G401.6 (cell line): ENCODE measurements at regions not wholly inside any gene's neighbourhood (a gene's known extent, or its start where the extent isn't known, plus 50 kb on each side); places are given as distances from the start of the nearest gene placed in this dataset.
"Not testable (repeated sequence)": the region's sequence is repeated elsewhere in the genome, so short reads cannot be mapped to it uniquely, and the experiment has no call there.

Experiments used
- FAIRE-seq: peaks from 2 replicates; lab custom pipeline; 2012; peaks lifted over from hg19 to GRCh38; lab: Jason Lieb, UNC

DNA sequence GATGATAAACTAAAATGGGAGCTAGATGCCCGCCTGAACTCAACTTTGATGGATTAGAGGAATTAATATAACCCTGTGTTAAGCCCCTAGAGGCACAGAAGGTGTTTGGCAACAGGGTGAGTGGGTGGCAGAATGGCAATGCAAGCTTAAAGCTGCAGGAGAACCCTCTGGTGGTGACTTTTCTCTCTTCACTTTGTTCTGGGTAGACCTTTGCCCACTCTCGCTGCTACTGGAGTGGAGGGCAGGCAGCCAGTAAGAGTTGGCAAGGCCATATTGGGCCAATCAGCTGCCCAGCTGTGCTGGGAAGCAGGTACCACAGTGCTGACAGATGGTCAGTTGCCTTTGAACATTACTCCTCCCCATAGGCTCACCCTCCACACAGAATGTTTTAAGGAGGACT lies 468.2 kb downstream of the MMUT start:
- FAIRE-seq = no peak

DNA sequence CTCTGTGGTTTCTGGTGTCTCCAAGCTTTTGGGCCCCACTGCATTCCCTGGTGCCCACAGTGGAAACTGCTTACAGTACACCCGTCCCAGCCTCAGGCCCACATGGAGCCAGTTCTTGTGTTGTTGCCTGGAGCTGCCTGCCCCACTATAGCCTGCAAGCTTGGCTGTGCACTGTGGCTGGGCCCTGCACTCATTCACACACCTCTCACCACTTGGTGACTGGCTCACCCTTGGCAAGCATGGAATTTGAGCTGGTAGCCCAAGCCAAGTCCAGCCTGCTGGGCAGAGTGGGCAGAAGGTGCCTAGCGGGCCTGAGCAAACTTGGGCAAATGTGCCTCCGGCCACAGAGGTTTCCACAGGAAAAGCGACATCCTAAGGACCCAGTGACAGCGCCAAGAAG lies 472.3 kb downstream of the MMUT start:
- FAIRE-seq = no peak

DNA sequence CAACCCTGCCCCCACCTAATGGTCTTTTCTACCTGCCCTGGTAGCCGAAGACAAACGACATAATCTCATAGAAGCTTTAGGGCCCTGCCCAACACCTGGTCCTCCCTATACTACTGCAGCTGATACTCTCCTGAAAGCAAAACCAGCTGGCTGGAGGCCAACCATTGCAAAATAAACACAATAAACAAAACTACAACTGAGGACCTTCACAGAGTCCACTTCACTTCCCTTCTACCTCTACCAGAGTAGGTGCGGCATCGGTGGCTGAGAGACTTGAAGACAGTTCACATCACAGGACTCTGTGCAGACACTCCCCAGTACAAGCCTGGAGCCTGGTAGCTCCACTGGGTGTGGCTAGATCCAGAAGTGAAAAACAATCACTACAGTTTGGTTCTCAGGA lies 476.2 kb downstream of the MMUT start:
- no peak for FAIRE-seq

DNA sequence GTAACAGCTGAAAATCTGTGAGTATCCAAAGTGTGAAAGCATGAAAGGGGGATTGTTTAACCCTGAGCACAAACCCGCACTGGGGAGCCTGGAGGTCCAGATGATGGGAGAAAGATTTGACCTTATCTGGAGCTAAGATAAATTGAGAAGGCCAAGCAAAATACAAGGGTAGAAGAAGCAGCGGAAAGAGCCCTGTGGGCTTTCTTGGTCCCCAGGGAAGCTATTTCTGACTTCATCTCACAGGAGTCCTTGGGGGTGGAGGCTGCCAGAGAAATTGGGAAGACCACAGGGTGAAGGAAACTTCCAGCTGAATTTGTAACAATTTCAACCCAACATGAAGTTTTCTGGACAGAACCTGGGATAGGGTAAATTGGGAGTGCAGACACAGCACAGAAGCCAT lies 476.9 kb downstream of the MMUT start:
- no peak for FAIRE-seq

DNA sequence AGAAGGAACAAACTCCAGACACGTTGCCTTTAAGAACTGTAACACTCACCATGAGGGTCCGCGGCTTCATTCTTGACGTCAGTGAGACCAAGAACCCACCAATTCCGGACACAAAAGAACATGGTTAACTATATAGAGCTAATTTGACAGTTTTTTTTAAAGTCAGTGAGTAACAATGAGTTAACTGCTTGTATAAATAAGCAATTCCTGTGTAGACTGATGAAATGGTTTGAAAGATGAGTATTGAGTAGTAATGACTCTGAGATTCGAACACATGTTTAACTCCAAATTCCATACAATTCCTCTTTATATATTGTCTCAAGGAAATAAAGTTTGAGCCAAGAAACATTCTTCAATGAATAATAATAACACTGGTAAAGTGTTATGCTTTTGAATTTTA lies 478.0 kb downstream of the MMUT start:
- no peak for FAIRE-seq

DNA sequence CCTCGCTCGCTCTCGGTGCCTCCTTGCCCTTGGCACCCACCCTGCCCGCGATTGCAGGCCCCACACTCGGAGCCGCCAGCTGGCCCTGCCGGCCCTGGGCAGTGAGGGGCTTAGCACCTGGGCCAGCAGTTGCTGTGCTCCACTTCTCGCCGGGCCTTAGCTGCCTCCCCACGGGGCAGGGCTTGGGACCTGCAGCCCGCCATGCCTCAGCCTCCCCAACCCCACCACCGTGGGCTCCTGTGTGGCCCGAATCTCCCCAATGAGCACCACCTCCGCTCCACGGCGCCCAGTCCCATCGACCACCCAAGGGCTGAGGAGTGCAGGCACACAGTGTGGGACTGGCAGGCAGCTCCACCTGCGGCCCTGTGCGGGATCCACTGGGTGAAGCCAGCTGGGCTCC lies 479.1 kb downstream of the MMUT start:
- not testable (repeated sequence) for FAIRE-seq

DNA sequence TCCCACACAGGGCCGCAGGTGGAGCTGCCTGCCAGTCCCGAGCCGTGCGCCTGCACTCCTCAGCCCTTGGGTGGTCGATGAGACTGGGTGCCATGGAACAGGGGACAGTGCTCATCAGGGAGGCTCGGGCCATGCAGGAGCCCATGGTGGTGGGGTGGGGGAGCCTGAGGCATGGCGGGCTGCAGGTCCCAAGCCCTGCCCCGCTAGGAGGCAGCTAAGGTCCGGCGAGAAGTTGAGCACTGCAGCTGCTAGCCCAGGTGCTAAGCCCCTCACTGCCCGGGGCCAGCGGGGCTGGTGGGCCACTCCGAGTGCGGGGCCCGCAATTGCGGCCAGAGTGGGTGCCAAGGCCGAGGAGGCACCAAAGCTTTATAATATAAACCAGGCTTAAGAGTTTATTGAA lies 479.7 kb downstream of the MMUT start:
- no peak for FAIRE-seq

DNA sequence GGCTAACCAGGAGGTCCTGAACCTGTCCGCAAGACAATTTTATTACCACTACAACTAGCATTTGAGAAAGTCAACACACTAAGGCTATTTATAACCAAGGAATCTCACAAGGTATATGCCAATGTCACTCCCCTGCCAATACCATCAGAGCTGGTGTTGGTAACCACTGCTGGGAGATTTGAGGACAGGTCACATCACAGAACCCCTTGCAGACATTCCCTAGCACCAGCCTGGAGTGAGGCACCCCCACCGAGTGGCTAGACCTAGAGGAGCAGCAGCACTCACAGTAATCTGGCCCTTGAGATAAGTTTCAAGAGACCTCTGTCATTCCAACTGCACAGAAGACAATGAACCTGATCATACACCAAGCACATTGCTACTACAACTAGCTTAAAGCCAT lies 483.2 kb downstream of the MMUT start:
- no peak for FAIRE-seq

DNA sequence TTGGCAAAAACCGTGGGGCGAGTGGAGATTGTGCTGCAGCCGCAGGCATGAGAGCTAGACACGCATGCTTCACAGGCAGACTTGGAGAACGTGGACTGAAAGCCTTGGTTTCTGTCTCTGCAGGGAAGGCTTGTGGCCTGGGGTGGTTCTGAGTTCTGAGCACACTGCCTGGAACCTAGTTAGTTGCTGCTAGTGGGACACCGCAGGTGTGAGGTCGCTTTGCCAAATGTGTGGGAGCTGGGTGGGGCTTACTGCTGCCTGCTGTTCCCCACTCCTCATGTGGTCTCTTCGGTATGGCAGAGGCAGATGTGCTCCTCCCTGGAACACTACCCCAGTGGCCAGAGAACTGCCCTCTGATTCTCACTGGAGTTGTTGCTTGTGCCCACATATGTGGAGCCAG lies 484.0 kb downstream of the MMUT start:
- no peak for FAIRE-seq

DNA sequence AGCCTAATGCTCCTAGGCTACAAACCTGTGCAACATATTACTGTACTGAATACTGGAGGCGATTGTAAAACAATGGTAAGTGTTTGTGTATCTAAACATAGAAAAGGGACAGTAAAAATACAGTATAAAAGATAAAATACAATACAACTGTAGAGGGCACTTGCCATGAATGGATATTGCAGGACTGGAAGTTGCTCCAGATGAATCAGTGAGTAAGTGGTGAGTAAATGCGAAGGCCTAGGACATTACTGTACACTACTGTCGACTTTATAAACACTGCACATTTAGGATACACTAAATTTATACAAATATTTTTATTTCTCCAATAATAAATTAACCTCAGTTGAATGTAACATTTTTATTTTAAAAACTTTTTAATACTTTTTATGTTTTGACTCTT lies 485.0 kb downstream of the MMUT start:
- FAIRE-seq = no peak

DNA sequence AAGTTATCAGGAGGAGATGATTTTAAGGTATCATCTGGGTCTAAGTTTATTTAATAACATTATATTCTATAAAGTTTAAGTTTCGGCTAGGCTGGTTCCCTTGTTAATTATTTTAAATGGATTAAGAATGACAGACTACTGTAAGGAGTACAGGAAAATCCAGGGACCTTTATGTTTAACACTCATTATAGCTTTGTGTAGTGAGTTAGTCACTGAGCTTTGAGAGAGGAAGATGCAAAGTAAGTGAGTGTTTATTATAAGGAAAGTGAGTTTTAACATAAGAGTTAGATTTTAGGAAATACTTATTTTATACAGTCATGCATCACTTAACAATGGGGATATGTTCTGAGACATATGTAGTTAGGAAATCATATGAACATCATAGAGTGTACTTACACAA lies 485.5 kb downstream of the MMUT start:
- FAIRE-seq = no peak

DNA sequence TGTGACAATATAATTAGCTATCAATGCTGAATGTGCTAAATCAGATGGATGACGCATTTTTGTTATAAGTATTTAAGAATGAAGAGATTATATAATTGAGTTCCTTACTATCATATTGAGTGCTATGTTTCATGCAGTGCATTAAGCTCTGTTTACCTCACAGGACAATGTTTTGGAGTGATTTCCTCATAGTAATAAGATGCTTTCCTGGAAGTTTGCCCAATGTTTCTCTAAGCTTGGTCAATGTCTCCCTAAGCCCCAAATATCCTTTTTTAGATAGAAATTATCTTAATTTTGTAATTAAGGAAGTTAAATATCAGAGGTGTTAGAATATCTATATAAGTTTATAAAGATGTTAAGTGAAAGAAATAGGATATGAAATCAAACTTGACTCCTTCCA lies 489.6 kb downstream of the MMUT start:
- no peak for FAIRE-seq

DNA sequence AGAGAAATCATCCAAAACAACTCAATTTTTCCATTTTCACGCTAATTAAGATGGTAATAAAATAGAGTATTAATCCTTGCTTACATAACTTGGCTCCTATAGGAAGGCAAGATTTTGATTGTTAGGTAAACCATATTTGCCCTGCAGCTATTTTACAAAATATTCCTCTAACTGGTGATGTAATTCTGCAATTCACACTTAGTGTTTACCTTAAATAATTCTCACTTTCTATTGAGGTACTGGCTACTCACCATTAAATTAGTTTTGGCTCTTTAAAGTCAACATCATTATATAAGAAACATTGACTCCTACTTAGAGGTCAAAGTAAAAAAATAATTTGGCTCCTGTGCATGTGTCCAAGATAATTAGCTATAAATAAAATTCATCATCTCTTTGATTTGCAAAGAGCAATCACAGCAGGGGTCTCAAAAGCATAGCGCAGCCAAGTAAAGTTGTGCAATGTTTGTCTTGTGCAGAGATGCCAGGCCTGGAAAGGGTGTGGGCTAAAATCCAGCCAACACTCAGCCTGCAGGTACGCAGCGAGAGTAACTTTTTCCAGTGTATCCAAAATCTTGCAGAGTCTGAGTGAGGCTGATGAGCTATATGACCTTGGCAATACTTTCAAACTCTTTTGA lies 501.2 kb downstream of the MMUT start:
- no peak for FAIRE-seq

DNA sequence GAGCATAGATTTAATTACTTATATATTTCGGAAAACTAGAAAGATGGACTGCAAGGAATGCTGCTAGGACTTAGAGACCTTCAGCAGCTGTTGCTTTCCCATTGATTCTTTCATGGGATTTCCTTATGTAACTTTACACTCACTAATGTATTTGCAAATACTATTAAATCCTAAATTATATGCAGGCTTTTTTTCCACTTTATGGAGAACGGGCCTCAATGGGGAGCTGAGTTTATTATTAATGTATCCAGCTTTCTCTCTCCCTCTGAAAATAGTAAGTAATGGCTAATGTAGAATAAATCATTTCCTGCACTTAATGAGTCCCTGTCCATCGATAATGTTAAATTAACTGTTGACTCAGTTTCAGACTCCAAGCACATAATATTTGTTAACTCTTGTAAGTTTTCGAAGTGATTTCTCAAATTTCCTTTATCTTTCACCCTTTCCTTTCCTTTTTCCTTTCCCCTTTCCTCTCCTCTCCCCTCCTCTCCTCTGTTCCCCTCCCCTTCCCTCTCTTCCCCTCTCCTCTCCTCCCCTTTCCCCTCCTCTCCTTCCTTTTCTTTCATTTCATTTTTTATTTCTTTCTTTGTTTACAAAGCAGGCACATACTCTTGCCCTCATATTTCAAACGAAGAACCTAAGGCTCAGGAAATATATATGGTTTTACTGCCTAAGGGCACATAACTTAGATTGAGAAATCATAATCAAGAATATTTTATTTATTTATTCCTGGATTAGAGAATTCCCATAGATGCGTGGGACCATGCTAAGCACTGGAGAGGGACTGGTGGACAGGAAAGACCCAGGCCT lies 503.6 kb downstream of the MMUT start:
- no peak for FAIRE-seq

DNA sequence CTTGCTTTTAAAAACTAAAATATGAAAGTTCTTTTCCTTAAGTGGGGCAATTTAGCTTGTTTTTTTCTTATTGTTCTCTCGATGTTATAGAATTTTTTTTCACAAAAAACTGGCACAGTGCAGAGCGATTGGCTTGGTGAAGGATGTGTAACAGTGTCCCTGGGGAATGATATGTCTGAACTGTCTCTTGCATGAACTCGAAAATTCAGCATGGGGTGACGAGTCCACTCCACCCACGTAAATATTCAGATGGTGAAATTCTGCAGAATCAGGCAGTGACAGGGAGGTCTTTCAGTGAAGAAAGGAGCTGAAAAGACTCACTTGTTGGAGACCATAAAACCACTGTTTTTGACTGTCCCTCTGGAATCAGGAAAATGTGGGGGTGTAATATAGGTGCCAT lies 505.3 kb downstream of the MMUT start:
- no peak for FAIRE-seq

DNA sequence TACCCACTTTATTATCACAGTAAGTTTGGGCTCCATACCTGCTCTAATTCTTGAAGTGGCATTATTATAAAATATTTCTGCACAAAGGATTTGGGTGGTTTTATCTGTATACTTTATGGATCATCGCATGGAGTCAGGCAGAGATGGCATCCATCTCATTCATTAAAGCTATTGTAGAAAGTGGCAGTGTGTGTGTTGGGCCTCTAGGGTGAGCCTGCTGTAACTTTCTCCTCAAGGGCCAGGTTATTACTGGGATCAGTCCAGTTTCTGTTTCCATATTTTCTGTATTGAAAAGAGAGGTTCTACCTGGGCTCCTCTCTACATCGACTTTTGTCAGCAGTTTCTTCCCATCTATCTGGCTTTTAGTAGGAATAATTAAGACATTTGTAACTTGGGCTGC lies 511.1 kb downstream of the MMUT start:
- no peak for FAIRE-seq

DNA sequence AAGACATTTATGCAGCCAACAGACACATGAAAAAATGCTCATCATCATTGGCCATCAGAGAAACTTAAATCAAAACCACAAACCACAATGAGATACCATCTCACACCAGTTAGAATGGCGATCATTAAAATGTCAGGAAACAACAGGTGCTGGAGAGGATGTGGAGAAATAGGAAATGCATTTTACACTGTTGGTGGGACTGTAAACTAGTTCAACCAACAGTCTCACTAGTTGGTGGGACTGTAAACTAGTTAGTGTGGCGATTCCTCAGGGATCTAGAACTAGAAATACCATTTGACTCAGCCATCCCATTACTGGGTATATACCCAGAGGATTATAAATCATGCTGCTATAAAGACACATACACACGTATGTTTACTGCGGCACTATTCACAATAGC lies 518.8 kb downstream of the MMUT start:
- FAIRE-seq = not testable (repeated sequence)

DNA sequence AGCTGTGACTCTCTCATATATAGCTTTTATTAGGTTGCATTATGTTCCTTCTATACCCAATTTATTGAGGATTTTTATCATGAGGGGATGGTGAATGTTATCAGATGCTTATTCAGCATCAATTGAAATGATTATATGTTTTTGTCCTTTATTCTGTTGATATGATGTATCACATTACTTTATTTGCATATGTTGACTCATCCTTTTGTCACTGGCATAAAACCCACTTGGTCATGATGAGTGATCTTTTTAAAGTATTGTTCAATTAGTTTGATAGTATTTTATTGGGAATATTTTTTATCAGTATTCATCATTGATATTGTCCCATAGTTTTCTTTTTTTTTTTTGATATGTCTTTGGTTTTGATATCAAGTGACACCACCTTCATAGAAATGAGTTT lies 529.9 kb downstream of the MMUT start:
- FAIRE-seq = no peak

DNA sequence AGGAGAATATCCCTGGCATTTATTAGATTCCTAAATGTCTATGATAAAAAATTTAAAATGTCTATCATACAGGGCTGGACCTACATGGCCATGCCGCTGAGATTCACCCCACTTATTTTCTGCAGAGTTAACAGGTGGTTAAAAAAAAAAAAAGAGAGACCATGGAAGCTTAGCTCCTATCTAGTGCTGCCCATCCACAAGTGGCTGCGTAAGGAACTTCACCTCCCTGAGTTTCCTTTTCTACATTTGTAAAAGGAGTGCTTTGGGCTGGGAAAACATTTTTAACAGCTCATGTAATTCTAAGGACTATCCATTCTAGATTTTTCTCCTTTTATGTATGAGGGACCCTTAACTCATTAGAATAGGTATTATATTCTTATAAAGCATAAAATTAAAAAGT lies 534.1 kb downstream of the MMUT start:
- FAIRE-seq = no peak

DNA sequence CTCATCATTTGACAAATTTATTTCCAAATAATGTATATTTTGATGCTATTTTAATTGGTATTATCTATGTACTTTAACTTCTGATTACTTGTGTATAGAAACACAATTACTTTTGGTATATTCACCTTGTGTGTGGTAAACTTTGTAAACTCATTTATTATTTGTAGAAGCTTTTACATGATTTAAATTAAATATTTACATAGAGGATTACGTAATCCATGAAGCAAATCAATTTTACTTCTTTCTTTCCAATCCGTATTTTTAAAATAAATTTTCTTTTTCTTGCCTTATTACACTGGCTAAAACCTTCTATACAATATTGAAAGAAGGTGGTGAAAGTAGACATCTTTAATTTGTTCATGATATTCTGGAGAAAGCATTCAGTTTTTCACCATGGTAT lies 540.2 kb downstream of the MMUT start:
- no peak for FAIRE-seq

DNA sequence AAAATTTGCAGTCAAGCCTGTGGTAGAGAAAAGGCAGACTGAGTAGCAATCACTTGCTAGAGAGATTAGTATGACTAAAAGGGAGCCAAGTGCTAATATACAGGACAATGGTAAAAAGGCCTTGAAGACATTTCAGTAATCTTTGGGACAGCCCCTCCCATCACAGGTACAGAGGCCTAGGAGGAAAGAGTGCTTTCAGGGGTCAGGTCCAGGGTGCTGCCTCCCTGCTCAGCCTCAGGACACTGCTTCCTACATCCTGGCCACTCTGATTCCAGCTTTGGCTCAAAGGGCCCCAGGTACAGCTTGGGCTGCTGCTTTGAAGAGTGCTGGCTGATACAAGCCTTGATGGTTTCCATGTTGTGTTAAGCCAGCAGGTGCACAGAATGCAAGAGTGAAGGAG lies 543.5 kb downstream of the MMUT start:
- FAIRE-seq = no peak

DNA sequence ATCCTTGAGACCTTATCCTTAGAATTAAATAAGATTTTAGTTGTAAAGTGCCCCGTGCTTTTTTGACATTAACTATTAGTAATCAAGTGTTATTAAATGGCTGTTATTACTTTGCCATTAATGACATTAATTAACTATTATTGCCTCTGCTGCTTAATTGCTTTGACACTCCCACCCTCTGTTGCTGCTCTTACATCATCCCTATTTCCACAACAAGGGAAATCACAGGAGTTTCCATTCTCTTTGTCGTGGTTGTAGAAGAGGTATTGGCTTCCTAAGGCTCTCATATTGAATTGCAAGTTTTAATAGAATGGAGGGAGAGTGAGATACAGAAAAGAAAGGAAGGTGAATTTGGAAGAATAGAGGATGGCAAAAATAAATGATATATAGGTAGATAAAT lies 545.8 kb downstream of the MMUT start:
- FAIRE-seq = no peak

DNA sequence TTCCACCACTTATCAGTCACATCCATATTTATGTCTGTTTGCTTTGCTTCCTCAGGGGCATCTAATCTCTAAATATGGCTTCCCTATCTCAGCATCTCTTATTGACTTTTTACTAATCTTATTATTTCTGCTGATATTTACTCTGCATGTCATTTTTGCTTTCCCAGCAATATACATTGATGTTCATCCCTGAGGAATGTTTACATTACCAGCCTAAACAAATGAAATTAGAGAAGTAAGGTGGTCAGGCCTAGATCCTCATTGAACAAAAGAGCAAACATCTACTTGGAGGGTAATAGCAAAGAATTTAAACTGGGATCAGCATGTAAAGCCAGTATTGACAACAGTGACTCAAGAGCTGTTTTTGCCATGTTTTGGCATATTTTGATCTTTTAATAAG lies 546.4 kb downstream of the MMUT start:
- no peak for FAIRE-seq

DNA sequence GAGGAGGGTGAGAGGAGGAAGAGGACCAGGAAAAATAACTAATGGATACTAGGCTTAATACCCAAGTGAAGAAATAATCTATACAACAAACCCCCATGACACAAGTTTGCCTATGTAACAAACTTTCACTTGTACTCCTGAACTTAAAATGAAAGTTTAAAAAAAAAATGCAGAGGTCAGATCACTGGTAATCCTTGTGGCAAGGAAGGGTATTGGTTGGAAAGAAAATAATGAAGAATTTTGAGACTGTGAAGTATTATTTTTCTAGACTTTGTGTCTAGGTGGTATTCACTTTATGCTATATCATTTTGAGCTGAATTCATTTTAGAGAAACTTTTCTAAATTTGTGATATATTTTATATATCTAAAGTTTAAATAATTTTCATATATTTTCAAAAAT lies 547.5 kb downstream of the MMUT start:
- FAIRE-seq = no peak
